B cell (primary cell): ENCODE measurements at regions not wholly inside any gene's neighbourhood (a gene's known extent, or its start where the extent isn't known, plus 50 kb on each side); places are given as distances from the start of the nearest gene placed in this dataset.

ENCODE experiments used
- ATAC-seq: fragments of 200-7000 bp; cut with Tn5 transposase; one replicate; pipeline ENCODE4 v1.10.0; 2021; ENCODE audit warnings: low read depth, mild to moderate bottlenecking, moderate number of reproducible peaks, moderate library complexity
- CTCF ChIA-PET: fragments of 350-600 bp; sonication (Branson Sonifier 250); formaldehyde crosslinking; loops from one replicate; lab custom pipeline; 2021; ENCODE audit warnings: antibody characterized with exemption, inconsistent platforms; lab: Charles Lee
- POLR2A ChIA-PET: fragments of 350-600 bp; sonication (Branson Sonifier 250); formaldehyde crosslinking; loops from one replicate; lab custom pipeline; 2021; ENCODE audit warnings: antibody characterized with exemption; lab: Charles Lee
- DNase-seq: peaks from one replicate; pipeline ENCODE4 v3.0.0; 2013
- H2AFZ ChIP-seq: 2 replicates; pipeline ENCODE4 v1.6.1; 2012; ENCODE audit warnings: mild to moderate bottlenecking, low read depth, low read length; ENCODE audit not compliant: insufficient read depth, poor library complexity, severe bottlenecking
- H3K27ac ChIP-seq, 2 donors: 1 replicate in 1 of 2; 2 replicates in 1 of 2; pipeline ENCODE4 v1.5.1; 2012 to 2013; ENCODE audit warnings: low read length in 2 of 2, mild to moderate bottlenecking in 2 of 2, moderate library complexity in 1 of 2
- H3K27me3 ChIP-seq, 4 experiments: fragments of 200-600 bp in 1 of 4; sonication (generic) in 1 of 4; replicated peaks in 1 of 4; 1 replicate in 2 of 4; 2 replicates in 2 of 4; pipeline versions ENCODE4 v1.6.1 to v1.7.0; 2013 to 2016; ENCODE audit warnings: low read length in 3 of 4, mild to moderate bottlenecking in 2 of 4, mixed read lengths in 1 of 4, moderate library complexity in 1 of 4; ENCODE audit not compliant: insufficient read depth in 4 of 4, control insufficient read depth in 3 of 4; ENCODE audit errors: control extremely low read depth in 1 of 4
- H3K36me3 ChIP-seq, 2 experiments: replicated peaks in 1 of 2; 1 replicate in 1 of 2; 2 replicates in 1 of 2; pipeline versions ENCODE4 v1.6.1 to v1.7.1; 2013; ENCODE audit warnings: low read length in 1 of 2; ENCODE audit not compliant: insufficient read depth in 2 of 2, control insufficient read depth in 1 of 2; ENCODE audit errors: control extremely low read depth in 1 of 2, extremely low read depth in 1 of 2
- H3K4me1 ChIP-seq, 2 donors: fragments of 200-600 bp in 1 of 2; sonication (generic) in 1 of 2; 1 replicate in 1 of 2; 2 replicates in 1 of 2; pipeline versions ENCODE4 v1.5.1 to v1.6.1; 2013 to 2017; ENCODE audit warnings: low read length in 2 of 2; ENCODE audit not compliant: control insufficient read depth in 2 of 2, insufficient read depth in 2 of 2
- H3K4me2 ChIP-seq: replicated peaks from 2 replicates; pipeline ENCODE3; 2012; ENCODE audit warnings: mild to moderate bottlenecking, low read depth, low read length; ENCODE audit not compliant: poor library complexity, severe bottlenecking
- H3K4me3 ChIP-seq, 5 experiments: fragments of 200-600 bp in 1 of 5; sonication (generic) in 1 of 5; 1 replicate in 3 of 5; 2 replicates in 2 of 5; pipeline versions ENCODE4 v1.5.1 to v1.7.0; 2011 to 2016; ENCODE audit warnings: low read length in 4 of 5, mild to moderate bottlenecking in 4 of 5, low read depth in 2 of 5, control low read depth in 1 of 5, moderate library complexity in 1 of 5; ENCODE audit not compliant: insufficient read depth in 1 of 5; ENCODE audit errors: control extremely low read depth in 1 of 5, extremely low read depth in 1 of 5
- H3K79me2 ChIP-seq: fragments of 200-600 bp; sonication (generic); one replicate; pipeline ENCODE4 v1.6.0; 2016; ENCODE audit warnings: low read length; ENCODE audit not compliant: control insufficient read depth, insufficient read depth
- H3K9ac ChIP-seq: fragments of 200-600 bp; sonication (generic); 2 replicates; pipeline ENCODE4 v1.6.1; 2017; ENCODE audit warnings: mild to moderate bottlenecking, low read length, moderate library complexity
- H3K9me3 ChIP-seq, 3 donors: one replicate each; pipeline versions ENCODE4 v1.6.1 to v1.7.1; 2013; ENCODE audit warnings: low read length in 2 of 3; ENCODE audit not compliant: control insufficient read depth in 2 of 3, insufficient read depth in 1 of 3; ENCODE audit errors: control extremely low read depth in 1 of 3
- H4K20me1 ChIP-seq: 2 replicates; pipeline ENCODE4 v1.6.0; 2012; ENCODE audit warnings: mild to moderate bottlenecking, low read length; ENCODE audit not compliant: insufficient read depth, control insufficient read depth, poor library complexity, severe bottlenecking
- H3K27ac Mint-ChIP-seq: one replicate; pipeline ENCODE4 v1.8.0; 2021; ENCODE audit warnings: mixed read lengths
- H3K27me3 Mint-ChIP-seq: one replicate; pipeline ENCODE4 v1.8.0; 2021; ENCODE audit warnings: mixed read lengths
- H3K4me1 Mint-ChIP-seq: one replicate; pipeline ENCODE4 v1.8.0; 2021; ENCODE audit warnings: mixed read lengths
- H3K4me3 Mint-ChIP-seq: one replicate; pipeline ENCODE4 v1.8.0; 2021; ENCODE audit warnings: mixed read lengths
- H3K9me3 Mint-ChIP-seq: one replicate; pipeline ENCODE4 v1.8.0; 2022; ENCODE audit warnings: mixed read lengths; ENCODE audit not compliant: insufficient read depth
- EZH2 ChIP-seq: IDR thresholded peaks from 2 replicates; pipeline ENCODE4 v1.6.1; 2012; ENCODE audit warnings: borderline replicate concordance, low read depth, mild to moderate bottlenecking, moderate library complexity, low read length; ENCODE audit not compliant: insufficient read depth, poor library complexity, severe bottlenecking
- WGBS: methylation state at CpG from one replicate; pipeline ENCODE4 v1.1.5; 2013; ENCODE audit warnings: missing lambda C conversion rate; ENCODE audit not compliant: insufficient coverage; 5-methylcytosine and 5-hydroxymethylcytosine counted together
- intact Hi-C: fragments of 100-400 bp; cut with micrococcal nuclease; formaldehyde crosslinking; loops from one replicate; pipeline ENCODE4 v1.10.0; 2022
- TF ChIP-seq, protein P1 (sequence below): fragments of 200-600 bp; IDR thresholded peaks from one replicate; pipeline ENCODE4 v1.8.0; 2022; ENCODE audit warnings: antibody characterized with exemption, mild to moderate bottlenecking

DNA sequence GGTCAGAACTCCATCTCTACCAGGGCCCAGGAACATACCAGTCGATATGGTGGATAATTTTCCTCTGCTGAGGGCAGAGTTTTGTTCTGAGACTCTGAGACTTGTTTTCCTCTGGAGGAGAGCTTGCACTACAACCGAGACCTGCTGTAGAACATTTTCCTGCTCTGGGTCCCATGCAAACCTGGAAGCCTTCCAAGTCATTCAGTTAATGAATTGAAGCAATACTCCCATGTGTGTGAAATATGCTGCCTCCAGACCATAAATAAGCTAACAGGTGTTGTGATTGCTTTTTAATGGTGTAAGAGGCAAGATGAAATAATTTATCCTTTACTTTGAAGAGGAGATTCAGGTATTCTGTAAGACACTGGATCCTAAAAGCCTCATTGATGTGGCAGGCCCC, 372.8 kb downstream of the TMEM167A start:
- Histone ChIP-seq H3K27me3 (no peaks in the 10 kb centered on the region), H3K4me1 (no peaks in the 10 kb centered on the region), H3K9me3 (no peaks in the 10 kb centered on the region), H3K4me3 (no peak overlapping the region), H2AFZ (no peak overlapping the region), H3K79me2 (no peaks in the 10 kb centered on the region), H3K36me3 (no peaks in the 10 kb centered on the region), H3K4me2 (no peak overlapping the region), H3K27ac (no peak overlapping the region), H3K9ac (no peak overlapping the region), H4K20me1 (no peaks in the 10 kb centered on the region)
- Mint-ChIP-seq H3K4me1 (no peaks in the 10 kb centered on the region), H3K27me3 (no peaks in the 10 kb centered on the region), H3K4me3 (no peak overlapping the region), H3K9me3 (peaks cover 2% of the 10 kb centered on the region), H3K27ac (no peak overlapping the region)
- POLR2A ChIA-PET, result no interaction called here
- no CpG with 5 or more reads among the region's 2 CpGs for WGBS
- no peak for DNase-seq
- no peak for ATAC-seq
- CTCF ChIA-PET, result no interaction called here
- TF ChIP-seq, protein P1, sequence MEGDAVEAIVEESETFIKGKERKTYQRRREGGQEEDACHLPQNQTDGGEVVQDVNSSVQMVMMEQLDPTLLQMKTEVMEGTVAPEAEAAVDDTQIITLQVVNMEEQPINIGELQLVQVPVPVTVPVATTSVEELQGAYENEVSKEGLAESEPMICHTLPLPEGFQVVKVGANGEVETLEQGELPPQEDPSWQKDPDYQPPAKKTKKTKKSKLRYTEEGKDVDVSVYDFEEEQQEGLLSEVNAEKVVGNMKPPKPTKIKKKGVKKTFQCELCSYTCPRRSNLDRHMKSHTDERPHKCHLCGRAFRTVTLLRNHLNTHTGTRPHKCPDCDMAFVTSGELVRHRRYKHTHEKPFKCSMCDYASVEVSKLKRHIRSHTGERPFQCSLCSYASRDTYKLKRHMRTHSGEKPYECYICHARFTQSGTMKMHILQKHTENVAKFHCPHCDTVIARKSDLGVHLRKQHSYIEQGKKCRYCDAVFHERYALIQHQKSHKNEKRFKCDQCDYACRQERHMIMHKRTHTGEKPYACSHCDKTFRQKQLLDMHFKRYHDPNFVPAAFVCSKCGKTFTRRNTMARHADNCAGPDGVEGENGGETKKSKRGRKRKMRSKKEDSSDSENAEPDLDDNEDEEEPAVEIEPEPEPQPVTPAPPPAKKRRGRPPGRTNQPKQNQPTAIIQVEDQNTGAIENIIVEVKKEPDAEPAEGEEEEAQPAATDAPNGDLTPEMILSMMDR, result no peak
- TF ChIP-seq EZH2, result no peak
- intact Hi-C loops, result no loop called here

DNA sequence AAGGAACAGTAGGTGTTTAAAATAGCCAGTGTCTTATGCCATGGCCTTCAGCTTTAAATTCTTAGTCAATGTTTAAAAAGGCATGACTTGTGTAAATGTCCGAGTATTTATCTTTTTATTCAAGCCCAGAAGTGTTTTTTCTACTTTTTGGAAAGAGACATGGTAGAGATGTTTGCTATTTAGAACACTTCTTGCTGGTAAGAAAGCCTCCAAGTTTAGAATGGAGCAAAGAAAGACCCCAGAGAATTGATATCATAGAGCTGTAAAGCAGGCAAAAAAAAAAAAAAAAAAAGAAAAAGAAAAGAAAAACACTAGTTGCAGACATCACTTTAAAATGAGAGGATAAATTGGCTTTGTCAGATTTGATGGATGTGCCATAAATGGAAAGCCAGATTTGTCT, 375.1 kb downstream of the TMEM167A start:
- ChIA-PET POLR2A (no interaction called here), CTCF (no interaction called here)
- no peak for TF ChIP-seq EZH2
- TF ChIP-seq, protein P1, result no peak
- no peaks in the 10 kb centered on the region for H3K27me3 ChIP-seq
- Mint-ChIP-seq H3K27ac (no peak overlapping the region), H3K4me1 (no peaks in the 10 kb centered on the region), H3K4me3 (no peak overlapping the region), H3K9me3 (peaks cover 2% of the 10 kb centered on the region), H3K27me3 (no peaks in the 10 kb centered on the region)
- H3K27ac ChIP-seq, result no peak overlapping the region
- no peaks in the 10 kb centered on the region for H3K36me3 ChIP-seq
- no peaks in the 10 kb centered on the region for H3K9me3 ChIP-seq
- no peak for DNase-seq
- no peak overlapping the region for H2AFZ ChIP-seq
- H3K79me2 ChIP-seq, result no peaks in the 10 kb centered on the region
- no CpG with 5 or more reads among the region's 1 CpG for WGBS
- H3K4me2 ChIP-seq, result no peak overlapping the region
- no peaks in the 10 kb centered on the region for H3K4me1 ChIP-seq
- intact Hi-C loops, result no loop called here
- no peak for ATAC-seq
- no peaks in the 10 kb centered on the region for H4K20me1 ChIP-seq
- no peak overlapping the region for H3K4me3 ChIP-seq
- H3K9ac ChIP-seq, result no peak overlapping the region
